Tibial artery (tissue), 4 donors: ENCODE measurements at regions not wholly inside any gene's neighbourhood (a gene's known extent, or its start where the extent isn't known, plus 50 kb on each side); places are given as distances from the start of the nearest gene placed in this dataset.

Experiments used
- DNase-seq, 2 donors: peaks; one replicate each; pipeline ENCODE4 v3.0.0-alpha.2; 2019
- H3K27ac ChIP-seq, 2 donors: fragments of 200-600 bp; sonication (generic) in 1 of 2; 1 replicate in 1 of 2; 2 replicates in 1 of 2; pipeline ENCODE4 v1.5.1; 2018 to 2019; ENCODE audit warnings: mild to moderate bottlenecking in 1 of 2
- H3K27me3 ChIP-seq, 2 donors: fragments of 200-600 bp; sonication (generic) in 1 of 2; one replicate each; pipeline versions ENCODE4 v1.5.1 to v1.6.0; 2016 to 2019
- H3K36me3 ChIP-seq, 3 donors: fragments of 200-600 bp; sonication (generic) in 2 of 3; one replicate each; pipeline ENCODE4 v1.5.1; 2016 to 2019; ENCODE audit warnings: mild to moderate bottlenecking in 2 of 3
- H3K4me1 ChIP-seq, 4 donors: fragments of 200-600 bp; sonication (generic) in 2 of 4; 1 replicate in 3 of 4; 2 replicates in 1 of 4; pipeline ENCODE4 v1.5.1; 2016 to 2019
- H3K4me3 ChIP-seq, 2 donors: fragments of 200-600 bp; sonication (generic) in 1 of 2; 1 replicate in 1 of 2; 2 replicates in 1 of 2; pipeline ENCODE4 v1.5.1; 2018 to 2019; ENCODE audit warnings: mild to moderate bottlenecking in 2 of 2
- H3K9me3 ChIP-seq, 3 donors: fragments of 200-600 bp; sonication (generic) in 1 of 3; one replicate each; pipeline ENCODE4 v1.5.1; 2016 to 2019
- intact Hi-C: fragments of 100-400 bp; cut with DNase I; formaldehyde crosslinking; loops from one replicate; pipeline ENCODE4 v1.15.0; 2023; ENCODE audit warnings: low total_unique reads
- TF ChIP-seq, protein P1 (sequence below), 2 experiments: fragments of 200-600 bp in 1 of 2; fragments of 450-650 bp in 1 of 2; IDR thresholded peaks; one replicate each; pipeline ENCODE4 v1.5.1; 2017 to 2019; ENCODE audit warnings: antibody characterized with exemption in 2 of 2, mild to moderate bottlenecking in 1 of 2, moderate library complexity in 1 of 2

DNA sequence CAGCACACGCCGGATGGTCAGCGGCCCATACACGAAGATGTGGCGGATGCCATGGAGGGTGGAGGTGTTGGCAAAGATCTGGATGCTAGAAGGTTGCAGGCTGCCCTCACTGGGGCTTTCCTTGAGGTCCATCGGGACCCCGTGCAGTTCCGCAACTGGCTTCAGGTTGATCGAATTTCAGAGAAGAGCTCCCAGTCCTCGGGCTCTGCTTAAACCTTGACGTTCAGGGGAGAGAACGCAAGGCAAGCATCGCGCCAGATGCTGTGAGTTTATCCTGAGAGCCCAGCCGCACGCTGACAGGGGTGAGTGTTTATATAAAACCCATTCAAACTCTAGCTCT is 98.7 kb upstream of the CCL2 start:
- no peaks in the 10 kb centered on the region for H3K36me3 ChIP-seq
- no peak overlapping the region for H3K4me3 ChIP-seq
- H3K4me1 ChIP-seq = peaks cover 0 to 13% (median 7%) of the 10 kb centered on the region in 4 donors
- peaks cover 0 to 54% of the 10 kb centered on the region in 2 donors for H3K27me3 ChIP-seq
- H3K9me3 ChIP-seq = no peaks in the 10 kb centered on the region
- no peak for DNase-seq
- intact Hi-C loops = no loop called here
- TF ChIP-seq, protein P1, sequence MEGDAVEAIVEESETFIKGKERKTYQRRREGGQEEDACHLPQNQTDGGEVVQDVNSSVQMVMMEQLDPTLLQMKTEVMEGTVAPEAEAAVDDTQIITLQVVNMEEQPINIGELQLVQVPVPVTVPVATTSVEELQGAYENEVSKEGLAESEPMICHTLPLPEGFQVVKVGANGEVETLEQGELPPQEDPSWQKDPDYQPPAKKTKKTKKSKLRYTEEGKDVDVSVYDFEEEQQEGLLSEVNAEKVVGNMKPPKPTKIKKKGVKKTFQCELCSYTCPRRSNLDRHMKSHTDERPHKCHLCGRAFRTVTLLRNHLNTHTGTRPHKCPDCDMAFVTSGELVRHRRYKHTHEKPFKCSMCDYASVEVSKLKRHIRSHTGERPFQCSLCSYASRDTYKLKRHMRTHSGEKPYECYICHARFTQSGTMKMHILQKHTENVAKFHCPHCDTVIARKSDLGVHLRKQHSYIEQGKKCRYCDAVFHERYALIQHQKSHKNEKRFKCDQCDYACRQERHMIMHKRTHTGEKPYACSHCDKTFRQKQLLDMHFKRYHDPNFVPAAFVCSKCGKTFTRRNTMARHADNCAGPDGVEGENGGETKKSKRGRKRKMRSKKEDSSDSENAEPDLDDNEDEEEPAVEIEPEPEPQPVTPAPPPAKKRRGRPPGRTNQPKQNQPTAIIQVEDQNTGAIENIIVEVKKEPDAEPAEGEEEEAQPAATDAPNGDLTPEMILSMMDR (IDR thresholded peaks at IDR 0.05) = no peak
- H3K27ac ChIP-seq = no peak overlapping the region

DNA sequence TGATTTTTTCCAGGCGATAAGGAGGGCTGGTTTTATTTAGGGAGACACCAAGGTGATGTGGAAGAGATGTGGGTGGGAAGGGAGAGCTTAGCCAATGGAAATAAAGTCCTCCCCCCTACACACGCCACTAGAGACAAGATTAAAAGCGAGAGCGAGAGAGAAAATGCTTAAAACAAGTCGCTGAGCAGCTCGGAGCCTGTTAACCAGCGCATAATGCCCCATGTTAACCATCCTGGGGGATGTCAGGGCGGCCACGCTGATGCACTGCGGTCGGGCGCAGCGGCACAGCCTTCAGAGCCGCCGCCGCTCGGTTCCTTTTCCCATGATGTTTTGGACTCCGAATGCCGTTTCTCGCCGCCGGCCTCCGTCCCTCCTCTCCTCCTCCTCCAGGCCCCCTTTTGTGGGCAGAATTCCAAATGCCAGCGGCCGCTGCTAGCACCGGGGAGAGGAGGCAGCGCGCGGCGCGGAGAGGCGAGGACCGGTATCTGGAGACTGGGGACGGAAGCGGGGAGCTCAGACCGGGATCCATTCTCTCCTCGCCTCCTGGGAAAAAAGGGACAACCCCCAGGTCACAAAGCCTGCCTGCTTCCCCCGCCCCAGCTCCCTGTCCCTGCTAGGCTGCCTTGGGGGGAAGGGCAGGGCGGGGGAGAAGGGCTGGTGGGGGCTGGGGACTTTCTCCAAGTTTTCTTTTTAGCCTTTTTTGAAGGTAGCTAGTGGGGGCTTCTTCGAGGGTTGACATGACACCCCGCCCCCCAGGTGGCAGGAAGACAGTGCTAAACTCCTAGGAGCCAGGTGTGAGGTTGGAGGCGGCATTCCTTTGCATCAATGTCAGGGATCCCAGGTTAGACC is 98.1 kb upstream of the CCL2 start:
- H3K9me3 ChIP-seq = no peaks in the 10 kb centered on the region
- peak overlapping the region in 1 of 2 donors; percentile 20 for H3K4me3 ChIP-seq
- TF ChIP-seq, protein P1 (IDR thresholded peaks at IDR 0.05) = no peak
- peaks cover 0 to 54% of the 10 kb centered on the region in 2 donors for H3K27me3 ChIP-seq
- intact Hi-C loops = no loop called here
- no peaks in the 10 kb centered on the region for H3K36me3 ChIP-seq
- DNase-seq = no peak
- H3K27ac ChIP-seq = no peak overlapping the region
- H3K4me1 ChIP-seq = peaks cover 0 to 13% (median 7%) of the 10 kb centered on the region in 4 donors

DNA sequence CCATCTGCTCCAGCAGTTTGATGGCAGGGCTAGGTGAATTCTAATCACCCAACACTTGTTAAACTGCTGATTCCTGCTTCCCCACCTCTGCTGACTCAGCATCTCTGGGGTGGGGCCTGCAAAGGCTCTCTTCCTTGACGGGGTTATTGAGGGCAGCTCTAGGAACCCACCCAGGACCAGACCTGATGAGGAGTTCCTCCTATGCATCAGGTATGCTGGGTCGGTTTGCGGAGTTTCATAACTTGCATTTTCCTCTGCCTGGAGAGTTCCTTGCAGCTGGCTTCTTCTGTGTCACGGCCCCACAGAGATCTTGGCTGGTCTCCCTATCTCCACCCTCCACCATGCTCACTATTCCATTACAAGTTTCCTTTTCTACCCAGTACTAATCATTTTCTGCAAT is 93.4 kb upstream of the CCL2 start:
- Histone ChIP-seq H3K9me3 (no peaks in the 10 kb centered on the region), H3K27me3 (peaks cover 0 to 42% of the 10 kb centered on the region in 2 donors), H3K36me3 (no peaks in the 10 kb centered on the region), H3K27ac (no peak overlapping the region), H3K4me1 (peaks cover 0 to 14% (median 9%) of the 10 kb centered on the region in 4 donors), H3K4me3 (no peak overlapping the region)
- DNase-seq = no peak
- TF ChIP-seq, protein P1 (IDR thresholded peaks at IDR 0.05) = no peak
- intact Hi-C loops = no loop called here

DNA sequence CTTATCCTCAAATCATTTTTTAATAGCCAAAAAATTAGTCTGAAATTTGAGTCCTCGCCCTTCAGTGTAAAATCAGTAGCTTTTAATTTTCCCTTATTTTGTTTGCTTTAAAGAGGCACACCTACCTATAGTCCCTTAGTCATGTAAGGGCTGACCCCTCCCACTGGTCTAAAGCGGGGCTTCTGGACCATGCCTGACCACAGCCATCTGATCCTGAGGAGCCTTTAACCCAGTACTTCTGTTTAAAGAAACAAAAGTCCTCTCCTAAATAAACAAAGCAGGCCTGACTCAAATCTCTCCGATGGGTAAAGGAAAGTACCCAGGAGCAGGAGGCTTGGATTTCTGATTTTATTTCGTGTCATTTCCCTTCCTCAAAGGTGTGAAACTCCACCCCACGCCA is 92.0 kb upstream of the CCL2 start:
- Histone ChIP-seq H3K4me1 (peaks cover 0 to 7% (median 2%) of the 10 kb centered on the region in 4 donors), H3K27ac (no peak overlapping the region), H3K36me3 (no peaks in the 10 kb centered on the region), H3K4me3 (no peak overlapping the region), H3K27me3 (peaks cover 0 to 29% of the 10 kb centered on the region in 2 donors), H3K9me3 (no peaks in the 10 kb centered on the region)
- DNase-seq = no peak
- TF ChIP-seq, protein P1 (IDR thresholded peaks at IDR 0.05) = no peak
- intact Hi-C loops = no loop called here

DNA sequence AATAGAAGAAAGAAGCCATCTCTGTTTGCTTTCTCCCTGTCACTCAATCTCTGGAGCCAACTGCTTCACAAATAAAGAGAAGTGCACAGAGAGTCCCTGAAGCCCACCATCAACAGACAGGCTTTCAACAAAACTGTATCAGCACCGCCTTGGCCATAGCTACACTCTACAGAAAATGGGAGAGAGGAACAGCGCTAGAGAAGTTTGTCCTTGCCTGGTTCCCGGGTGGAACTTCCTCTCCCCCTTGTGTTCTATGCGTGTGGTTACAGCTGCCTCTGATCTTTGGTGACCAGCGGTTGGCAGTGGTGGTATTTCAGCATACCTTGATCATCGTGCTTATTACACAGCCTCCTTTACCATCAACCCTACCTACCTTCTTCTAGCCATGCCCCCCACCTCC is 91.4 kb upstream of the CCL2 start:
- DNase-seq = no peak
- H3K27me3 ChIP-seq = peaks cover 0 to 24% of the 10 kb centered on the region in 2 donors
- peaks cover 0 to 7% (median 2%) of the 10 kb centered on the region in 4 donors for H3K4me1 ChIP-seq
- H3K9me3 ChIP-seq = no peaks in the 10 kb centered on the region
- no peak overlapping the region for H3K4me3 ChIP-seq
- TF ChIP-seq, protein P1 (IDR thresholded peaks at IDR 0.05) = peak; percentile 23 to 36
- no peaks in the 10 kb centered on the region for H3K36me3 ChIP-seq
- H3K27ac ChIP-seq = no peak overlapping the region
- intact Hi-C loops = no loop called here
